GM19328 (cell line): ENCODE measurements at regions not wholly inside any gene's neighbourhood (a gene's known extent, or its start where the extent isn't known, plus 50 kb on each side); places are given as distances from the start of the nearest gene placed in this dataset.
"Not testable (repeated sequence)": the region's sequence is repeated elsewhere in the genome, so short reads cannot be mapped to it uniquely, and the experiment has no call there.

ENCODE experiments used
- ATAC-seq: cut with Tn5 transposase; IDR thresholded peaks from one replicate; pipeline ENCODE4 v1.9.1; 2021; ENCODE audit warnings: mild to moderate bottlenecking, moderate library complexity; ENCODE audit not compliant: unreplicated experiment

GRCh38 chr2:81078102-81078501 is 773.5 kb upstream of the LRRTM1 start:
- ATAC-seq, result no peak

- ATAC-seq, result no peak
Observed at GRCh38 chr2:81077396-81077795, 772.8 kb upstream of the LRRTM1 start.

GRCh38 chr2:81073412-81073811 is 768.9 kb upstream of the LRRTM1 start:
- ATAC-seq, result no peak

GRCh38 chr2:81068144-81068543 is 763.6 kb upstream of the LRRTM1 start:
- no peak for ATAC-seq

- no peak for ATAC-seq
Observed at GRCh38 chr2:81061016-81061415, 756.5 kb upstream of the LRRTM1 start.

GRCh38 chr2:81050580-81051095 is 746.1 kb upstream of the LRRTM1 start:
- no peak for ATAC-seq

- ATAC-seq, result no peak
Observed at GRCh38 chr2:81043681-81044080, 739.1 kb upstream of the LRRTM1 start.

- no peak for ATAC-seq
Observed at GRCh38 chr2:81007104-81007503, 702.6 kb upstream of the LRRTM1 start.

- no peak for ATAC-seq
Observed at GRCh38 chr2:81002906-81003305, 698.4 kb upstream of the LRRTM1 start.

- no peak for ATAC-seq
Observed at GRCh38 chr2:80987466-80987865, 682.9 kb upstream of the LRRTM1 start.

GRCh38 chr2:80969900-80970299 is 665.3 kb upstream of the LRRTM1 start:
- ATAC-seq, result no peak

- ATAC-seq, result no peak
Observed at GRCh38 chr2:80968450-80968849, 663.9 kb upstream of the LRRTM1 start.

- ATAC-seq, result no peak
Observed at GRCh38 chr2:80947601-80948130, 643.1 kb upstream of the LRRTM1 start.

GRCh38 chr2:80943487-80943886 is 638.9 kb upstream of the LRRTM1 start:
- no peak for ATAC-seq

- no peak for ATAC-seq
Observed at GRCh38 chr2:80942766-80943165, 638.2 kb upstream of the LRRTM1 start.

- no peak for ATAC-seq
Observed at GRCh38 chr2:80938463-80938862, 633.9 kb upstream of the LRRTM1 start.

- ATAC-seq, result not testable (repeated sequence)
Observed at GRCh38 chr2:80931820-80932219, 627.3 kb upstream of the LRRTM1 start.

GRCh38 chr2:80930777-80931176 is 626.2 kb upstream of the LRRTM1 start:
- ATAC-seq, result no peak

GRCh38 chr2:80926168-80926567 is 621.6 kb upstream of the LRRTM1 start:
- ATAC-seq, result no peak

- no peak for ATAC-seq
Observed at GRCh38 chr2:80896576-80896975, 592.0 kb upstream of the LRRTM1 start.

GRCh38 chr2:80894486-80894885 is 589.9 kb upstream of the LRRTM1 start:
- no peak for ATAC-seq

GRCh38 chr2:80893711-80894110 is 589.2 kb upstream of the LRRTM1 start:
- ATAC-seq, result no peak

GRCh38 chr2:80889009-80889408 is 584.5 kb upstream of the LRRTM1 start:
- ATAC-seq, result no peak
